NCI-H2107 (cell line): ENCODE measurements at regions not wholly inside any gene's neighbourhood (a gene's known extent, or its start where the extent isn't known, plus 50 kb on each side); places are given as distances from the start of the nearest gene placed in this dataset.

Experiments used
- DNase-seq: peaks from one replicate; lab custom pipeline; 2025; lab: John Stamatoyannopoulos, UW

- DNase-seq, result no peak
These were observed 103.8 kb downstream of the ADSS2 start for GRCh38 chr1:244347942-244348341.

DNA sequence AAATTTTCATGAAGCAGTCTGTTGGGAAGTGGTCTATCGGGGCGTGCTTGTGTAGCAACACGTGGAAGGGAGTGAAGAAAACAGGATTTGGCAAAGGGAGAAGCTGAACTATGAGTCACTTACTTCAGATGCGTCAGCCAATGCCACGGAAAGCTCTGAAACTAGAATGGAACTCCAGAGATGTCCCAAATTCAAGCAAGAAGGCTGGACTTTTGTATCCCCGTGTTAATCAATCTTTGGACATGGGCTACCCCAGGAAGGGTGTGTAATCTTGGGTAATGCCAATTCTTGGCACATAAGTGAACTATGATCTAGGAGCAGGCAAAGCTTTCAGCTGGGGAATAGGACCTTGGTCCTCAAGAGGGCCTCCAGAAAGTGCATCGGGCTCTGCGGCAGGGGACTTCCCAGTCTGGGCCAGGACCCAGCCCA is 102.6 kb downstream of the ADSS2 start:
- no peak for DNase-seq

DNA sequence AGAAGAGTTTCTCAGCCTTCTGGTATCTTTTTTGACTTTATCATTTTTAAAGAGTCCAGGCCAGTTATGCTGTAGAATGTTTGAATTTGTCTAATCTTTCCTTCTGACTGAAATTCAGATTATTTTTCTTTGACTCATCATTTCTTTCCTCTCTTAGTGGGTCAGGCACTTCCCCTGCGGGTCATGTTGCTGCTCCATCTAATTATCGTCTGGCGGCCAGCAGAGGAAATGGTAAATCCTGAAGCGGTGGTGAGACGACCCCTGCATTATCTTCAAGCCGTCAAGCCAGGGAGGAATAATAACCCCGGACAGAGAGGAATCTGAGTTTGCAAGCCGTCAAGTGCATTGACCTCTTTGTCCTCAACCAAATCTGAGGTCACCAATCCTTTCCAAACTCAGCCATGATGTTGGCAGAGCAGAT is 102.1 kb downstream of the ADSS2 start:
- no peak for DNase-seq

- no peak for DNase-seq
These were observed 101.7 kb downstream of the ADSS2 start for GRCh38 chr1:244350027-244350426.

- DNase-seq, result no peak
These were observed 99.4 kb downstream of the ADSS2 start for GRCh38 chr1:244352156-244352830.

DNA sequence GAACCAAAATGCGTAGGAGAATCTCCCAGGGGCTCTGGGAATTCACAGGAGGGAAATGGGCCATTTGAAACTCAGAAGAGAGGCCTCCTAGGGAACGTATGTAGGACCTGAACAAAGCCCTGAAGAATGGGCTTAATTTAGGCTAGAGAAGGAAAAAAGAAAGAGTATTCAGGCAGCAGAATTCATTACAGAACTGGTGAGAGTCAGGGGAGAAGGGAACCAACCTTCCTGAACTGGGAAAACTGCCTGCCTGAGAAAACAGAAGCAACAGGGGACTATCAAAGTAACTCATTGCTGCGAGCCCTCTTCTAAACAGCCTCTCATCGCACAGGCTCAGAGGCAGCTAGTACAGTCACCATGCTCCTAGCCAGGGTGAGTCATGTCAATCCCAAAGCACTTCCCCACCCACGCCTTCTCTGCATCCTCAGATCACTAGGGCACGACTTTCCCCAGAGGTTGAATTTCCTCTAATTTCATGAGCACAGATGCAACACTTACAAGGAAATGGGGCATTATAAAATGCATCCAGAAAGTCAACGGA is 98.1 kb downstream of the ADSS2 start:
- no peak for DNase-seq

DNA sequence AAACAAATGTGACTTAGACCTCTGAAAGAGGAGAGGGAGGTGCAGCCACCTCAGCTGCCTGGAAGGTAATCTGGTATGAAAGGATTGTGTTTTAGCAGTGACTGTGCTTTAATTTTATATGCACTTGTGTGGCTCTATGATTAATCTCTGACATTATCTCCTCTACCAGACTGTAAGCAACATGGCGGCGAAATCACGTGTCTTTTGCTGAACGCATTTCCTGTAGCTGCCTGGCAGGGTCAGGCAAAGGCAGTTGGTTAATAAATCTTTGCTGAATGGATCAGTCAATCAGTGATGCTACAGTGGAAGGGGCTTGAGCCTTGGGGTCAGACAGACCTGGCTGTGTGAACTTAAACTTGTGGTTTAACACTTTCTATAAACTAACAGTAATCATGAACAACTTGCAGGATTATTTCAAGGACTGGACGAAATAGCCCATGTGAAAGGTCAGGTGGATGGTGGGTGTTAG is 96.9 kb downstream of the ADSS2 start:
- no peak for DNase-seq

GRCh38 chr1:244356376-244356775 is 95.3 kb downstream of the ADSS2 start:
- DNase-seq, result no peak
